Peyer's patch (tissue), 4 donors: ENCODE measurements at regions not wholly inside any gene's neighbourhood (a gene's known extent, or its start where the extent isn't known, plus 50 kb on each side); places are given as distances from the start of the nearest gene placed in this dataset.

Experiments
- POLR2A ChIP-seq, 2 donors: fragments of 450-650 bp; IDR thresholded peaks; one replicate each; pipeline ENCODE4 v1.5.1; 2017; ENCODE audit warnings: antibody characterized with exemption in 2 of 2, mild to moderate bottlenecking in 2 of 2, moderate library complexity in 2 of 2
- TF ChIP-seq, protein P1 (sequence below), 6 experiments: fragments of 450-650 bp in 4 of 6; fragments of 200-600 bp in 2 of 6; sonication (generic) in 1 of 6; IDR thresholded peaks; one replicate each; pipeline ENCODE4 v1.5.1; 2017 to 2019; ENCODE audit warnings: antibody characterized with exemption in 6 of 6, mild to moderate bottlenecking in 3 of 6, moderate library complexity in 1 of 6

DNA sequence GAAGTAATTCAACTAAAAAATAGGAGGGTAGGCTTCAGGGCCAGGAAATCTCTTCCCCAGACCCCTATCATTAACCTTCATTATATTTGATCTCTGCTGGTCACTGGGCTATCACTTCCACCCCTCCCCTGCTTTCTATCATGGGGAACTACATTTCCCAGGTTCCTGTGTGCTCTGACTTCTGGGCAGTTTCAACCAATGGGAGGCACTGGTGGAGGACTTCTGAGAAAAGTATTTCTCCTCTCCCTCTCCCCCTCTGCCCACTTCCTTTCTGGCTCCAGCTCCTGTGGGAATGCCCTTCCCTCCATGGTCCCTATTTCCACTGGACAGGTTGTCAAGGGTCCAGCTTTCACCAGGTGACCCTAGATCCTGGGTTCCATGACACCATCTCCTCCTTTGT is 364.4 kb downstream of the C16orf95 start:
- TF ChIP-seq, protein P1, sequence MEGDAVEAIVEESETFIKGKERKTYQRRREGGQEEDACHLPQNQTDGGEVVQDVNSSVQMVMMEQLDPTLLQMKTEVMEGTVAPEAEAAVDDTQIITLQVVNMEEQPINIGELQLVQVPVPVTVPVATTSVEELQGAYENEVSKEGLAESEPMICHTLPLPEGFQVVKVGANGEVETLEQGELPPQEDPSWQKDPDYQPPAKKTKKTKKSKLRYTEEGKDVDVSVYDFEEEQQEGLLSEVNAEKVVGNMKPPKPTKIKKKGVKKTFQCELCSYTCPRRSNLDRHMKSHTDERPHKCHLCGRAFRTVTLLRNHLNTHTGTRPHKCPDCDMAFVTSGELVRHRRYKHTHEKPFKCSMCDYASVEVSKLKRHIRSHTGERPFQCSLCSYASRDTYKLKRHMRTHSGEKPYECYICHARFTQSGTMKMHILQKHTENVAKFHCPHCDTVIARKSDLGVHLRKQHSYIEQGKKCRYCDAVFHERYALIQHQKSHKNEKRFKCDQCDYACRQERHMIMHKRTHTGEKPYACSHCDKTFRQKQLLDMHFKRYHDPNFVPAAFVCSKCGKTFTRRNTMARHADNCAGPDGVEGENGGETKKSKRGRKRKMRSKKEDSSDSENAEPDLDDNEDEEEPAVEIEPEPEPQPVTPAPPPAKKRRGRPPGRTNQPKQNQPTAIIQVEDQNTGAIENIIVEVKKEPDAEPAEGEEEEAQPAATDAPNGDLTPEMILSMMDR (IDR thresholded peaks at IDR 0.05): no peak
- TF ChIP-seq POLR2A (IDR thresholded peaks at IDR 0.05): no peak
